SK-N-MC (cell line): ENCODE measurements at regions not wholly inside any gene's neighbourhood (a gene's known extent, or its start where the extent isn't known, plus 50 kb on each side); places are given as distances from the start of the nearest gene placed in this dataset.

ENCODE experiments used
- EZH2 ChIP-seq: fragments of 200-600 bp; sonication (generic); IDR thresholded peaks from one replicate; pipeline ENCODE4 v1.6.1; 2017; ENCODE audit warnings: antibody characterized with exemption
- FOXP2 ChIP-seq: optimal IDR thresholded peaks from 2 replicates; pipeline ENCODE3; 2011; ENCODE audit warnings: mild to moderate bottlenecking, moderate library complexity; ENCODE audit not compliant: insufficient read depth; ENCODE audit errors: extremely low read length, control extremely low read depth
- POLR2AphosphoS5 ChIP-seq: IDR thresholded peaks from 2 replicates; pipeline ENCODE4 v1.6.1; 2012; ENCODE audit warnings: mild to moderate bottlenecking, low read depth, low read length, borderline replicate concordance

DNA sequence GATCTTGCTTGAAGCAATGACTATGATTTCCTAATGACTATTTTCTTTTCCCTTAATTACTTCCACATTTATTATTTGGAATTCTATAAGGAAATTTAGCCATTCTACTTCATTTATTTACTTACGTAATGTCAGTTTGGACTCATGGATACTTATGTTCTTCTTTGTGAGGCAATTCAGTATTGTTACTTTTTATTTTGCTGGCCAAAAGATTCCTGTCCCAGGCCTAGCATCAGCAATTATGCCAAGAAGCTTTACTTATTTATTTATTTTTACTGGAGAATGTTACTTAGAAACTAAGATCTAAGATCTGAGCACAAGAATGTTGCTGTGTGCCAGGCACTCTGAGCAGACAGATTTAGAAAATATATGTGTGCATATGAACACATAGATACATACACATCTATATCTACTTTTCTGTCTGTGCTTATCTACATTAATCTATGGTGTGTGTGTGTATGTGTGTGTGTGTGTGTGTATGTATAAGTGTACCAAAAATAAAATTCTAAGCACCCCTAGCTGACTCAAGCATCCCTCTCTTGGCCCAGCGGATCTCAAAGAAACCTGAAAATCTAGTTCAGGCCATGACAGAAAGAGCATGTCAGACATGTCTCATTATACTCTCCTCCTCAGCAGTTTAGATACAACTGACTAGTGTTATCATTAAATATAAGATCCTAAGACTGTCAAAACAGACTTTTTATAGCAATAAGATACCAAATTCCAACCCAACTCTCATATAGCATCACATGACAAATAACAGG is 640.0 kb upstream of the GJE1 start:
- TF ChIP-seq EZH2 (no peak), POLR2AphosphoS5 (no peak), FOXP2 (no peak)
